ENCODE measurements at regions not wholly inside any gene's neighbourhood (a gene's known extent, or its start where the extent isn't known, plus 50 kb on each side); places are given as distances from the start of the nearest gene placed in this dataset.

DNA sequence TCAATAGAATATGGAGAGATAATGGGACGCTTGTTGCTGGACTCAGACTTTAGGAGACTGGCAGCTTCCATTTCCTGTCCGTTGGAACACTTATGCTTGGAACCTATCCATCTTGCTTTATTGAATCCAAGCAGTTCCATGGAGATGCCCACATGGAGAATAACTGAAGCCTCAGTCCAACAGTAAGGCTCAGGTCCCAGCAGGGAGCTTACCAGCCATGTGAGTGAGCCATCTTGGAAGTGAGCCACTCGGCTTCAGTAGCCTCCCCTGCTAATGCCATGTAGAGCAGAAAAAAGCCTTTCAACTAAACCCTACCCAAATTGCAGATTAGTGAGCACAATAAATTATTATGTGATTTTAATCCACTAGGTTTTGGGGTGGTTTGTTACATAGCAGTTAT, 538.8 kb upstream of the STXBP6 start:
- TF ChIP-seq GATA3 (IDR thresholded peaks at IDR 0.05; ENCODE audit: low read depth, low read length) (no peak), GATA2 (IDR thresholded peaks at IDR 0.05; ENCODE audit: low read depth, low read length) (no peak)
